WERI-Rb-1 (cell line): ENCODE measurements at regions not wholly inside any gene's neighbourhood (a gene's known extent, or its start where the extent isn't known, plus 50 kb on each side); places are given as distances from the start of the nearest gene placed in this dataset.
"Not testable (repeated sequence)": the region's sequence is repeated elsewhere in the genome, so short reads cannot be mapped to it uniquely, and the experiment has no call there.

ENCODE experiments used
- DNase-seq: peaks from one replicate; pipeline ENCODE4 v3.0.0-alpha.2; 2020
- H3K27ac ChIP-seq: fragments of 250-450 bp; sonication (Bioruptor Pico); 2 replicates; pipeline ENCODE4 v1.5.1; 2020; ENCODE audit warnings: mild to moderate bottlenecking, moderate library complexity
- H3K27me3 ChIP-seq: fragments of 250-450 bp; sonication (Bioruptor Pico); 2 replicates; pipeline ENCODE4 v1.5.1; 2021; ENCODE audit warnings: mild to moderate bottlenecking, low read depth, moderate library complexity; ENCODE audit not compliant: insufficient read depth, severe bottlenecking
- H3K36me3 ChIP-seq: fragments of 250-450 bp; sonication (Bioruptor Pico); 2 replicates; pipeline ENCODE4 v1.5.1; 2020; ENCODE audit warnings: mild to moderate bottlenecking, moderate library complexity
- H3K4me3 ChIP-seq: 2 replicates; pipeline ENCODE4 v1.5.1; 2011; ENCODE audit warnings: low read depth, mild to moderate bottlenecking, control low read depth, low read length
- H3K9me3 ChIP-seq: fragments of 250-450 bp; sonication (Bioruptor Pico); 2 replicates; pipeline ENCODE4 v1.5.1; 2021; ENCODE audit warnings: mild to moderate bottlenecking, moderate library complexity; ENCODE audit not compliant: severe bottlenecking
- TF ChIP-seq, protein P1 (sequence below): IDR thresholded peaks from 2 replicates; pipeline ENCODE4 v1.5.1; 2011; ENCODE audit warnings: low read depth, mild to moderate bottlenecking, control low read depth, inconsistent platforms, low read length

GRCh38 chr1:121458291-121459048 is 273.7 kb downstream of the SRGAP2C start:
- DNase-seq = no peak
- no peaks in the 10 kb centered on the region for H3K27me3 ChIP-seq
- TF ChIP-seq, protein P1, sequence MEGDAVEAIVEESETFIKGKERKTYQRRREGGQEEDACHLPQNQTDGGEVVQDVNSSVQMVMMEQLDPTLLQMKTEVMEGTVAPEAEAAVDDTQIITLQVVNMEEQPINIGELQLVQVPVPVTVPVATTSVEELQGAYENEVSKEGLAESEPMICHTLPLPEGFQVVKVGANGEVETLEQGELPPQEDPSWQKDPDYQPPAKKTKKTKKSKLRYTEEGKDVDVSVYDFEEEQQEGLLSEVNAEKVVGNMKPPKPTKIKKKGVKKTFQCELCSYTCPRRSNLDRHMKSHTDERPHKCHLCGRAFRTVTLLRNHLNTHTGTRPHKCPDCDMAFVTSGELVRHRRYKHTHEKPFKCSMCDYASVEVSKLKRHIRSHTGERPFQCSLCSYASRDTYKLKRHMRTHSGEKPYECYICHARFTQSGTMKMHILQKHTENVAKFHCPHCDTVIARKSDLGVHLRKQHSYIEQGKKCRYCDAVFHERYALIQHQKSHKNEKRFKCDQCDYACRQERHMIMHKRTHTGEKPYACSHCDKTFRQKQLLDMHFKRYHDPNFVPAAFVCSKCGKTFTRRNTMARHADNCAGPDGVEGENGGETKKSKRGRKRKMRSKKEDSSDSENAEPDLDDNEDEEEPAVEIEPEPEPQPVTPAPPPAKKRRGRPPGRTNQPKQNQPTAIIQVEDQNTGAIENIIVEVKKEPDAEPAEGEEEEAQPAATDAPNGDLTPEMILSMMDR = no peak
- no peaks in the 10 kb centered on the region for H3K36me3 ChIP-seq
- H3K27ac ChIP-seq = no peak overlapping the region
- no peak overlapping the region for H3K4me3 ChIP-seq
- no peaks in the 10 kb centered on the region for H3K9me3 ChIP-seq

DNA sequence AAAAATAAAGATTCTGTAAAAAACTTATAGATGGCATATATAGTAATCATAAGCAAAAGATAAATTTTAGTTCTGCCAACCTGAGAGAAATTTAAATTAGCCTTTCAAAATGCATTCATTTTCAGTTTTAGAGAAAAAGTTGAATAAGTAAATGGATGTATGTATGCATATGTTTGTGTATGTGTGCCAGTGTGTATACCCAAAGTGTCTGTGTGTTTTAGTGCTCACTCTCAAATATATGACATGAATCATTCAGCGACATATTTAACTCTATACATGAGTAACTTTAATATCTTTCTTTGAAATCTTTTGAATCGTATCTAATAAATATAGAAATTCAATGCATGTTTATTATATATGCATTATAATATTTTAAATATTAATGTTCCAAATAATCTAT is 274.5 kb downstream of the SRGAP2C start:
- no peak overlapping the region for H3K27ac ChIP-seq
- H3K9me3 ChIP-seq = no peaks in the 10 kb centered on the region
- DNase-seq = no peak
- TF ChIP-seq, protein P1 = no peak
- no peaks in the 10 kb centered on the region for H3K27me3 ChIP-seq
- no peaks in the 10 kb centered on the region for H3K36me3 ChIP-seq
- no peak overlapping the region for H3K4me3 ChIP-seq

DNA sequence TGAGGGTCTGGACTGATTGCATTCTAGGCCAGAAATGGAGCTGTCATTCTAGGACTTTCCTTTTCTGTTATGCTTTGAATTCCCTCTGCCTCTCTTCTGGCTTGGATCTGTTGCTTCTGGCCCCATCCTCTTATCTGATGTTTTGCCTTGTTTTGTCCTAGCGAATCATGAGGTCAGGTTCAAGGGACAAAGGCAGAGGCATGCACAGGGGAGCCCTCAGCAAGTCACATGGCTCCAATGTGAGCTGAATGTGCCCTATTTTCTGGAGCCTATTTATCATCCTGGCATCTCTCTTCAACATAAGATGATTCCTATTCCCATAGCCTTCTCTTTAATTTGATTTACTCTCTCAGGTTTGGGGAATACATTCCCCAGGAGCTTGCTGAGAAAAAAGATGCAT is 284.6 kb downstream of the SRGAP2C start:
- DNase-seq, H3K27ac ChIP-seq, H3K36me3 ChIP-seq, H3K9me3 ChIP-seq, H3K4me3 ChIP-seq, H3K27me3 ChIP-seq: not testable (repeated sequence)

GRCh38 chr1:121470401-121470800 is 285.6 kb downstream of the SRGAP2C start:
- not testable (repeated sequence) for H3K27ac ChIP-seq, H3K4me3 ChIP-seq, H3K27me3 ChIP-seq, DNase-seq, H3K9me3 ChIP-seq, H3K36me3 ChIP-seq

DNA sequence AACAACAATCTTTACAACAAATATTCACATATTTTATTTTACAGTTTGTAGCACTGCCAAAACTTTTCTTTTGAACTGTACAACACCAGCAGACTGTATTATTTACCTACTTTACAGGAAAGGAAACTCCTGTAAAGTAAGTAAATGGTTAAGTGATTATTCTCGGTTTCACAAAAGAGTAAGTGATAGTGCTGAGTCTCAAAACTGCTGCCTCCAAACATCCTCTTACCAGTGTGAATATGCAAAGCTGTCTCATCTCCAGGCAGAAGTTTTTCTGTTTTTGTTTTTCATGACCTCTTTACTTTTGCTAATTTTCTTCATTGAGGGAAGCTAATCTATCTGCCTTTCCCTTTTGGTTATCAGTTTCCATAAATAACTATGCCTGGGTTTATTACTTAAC is 286.7 kb downstream of the SRGAP2C start:
- H3K27ac ChIP-seq = no peak overlapping the region
- peaks cover 7% of the 10 kb centered on the region for H3K27me3 ChIP-seq
- TF ChIP-seq, protein P1 = no peak
- H3K4me3 ChIP-seq = no peak overlapping the region
- H3K36me3 ChIP-seq = no peaks in the 10 kb centered on the region
- DNase-seq = no peak
- no peaks in the 10 kb centered on the region for H3K9me3 ChIP-seq

DNA sequence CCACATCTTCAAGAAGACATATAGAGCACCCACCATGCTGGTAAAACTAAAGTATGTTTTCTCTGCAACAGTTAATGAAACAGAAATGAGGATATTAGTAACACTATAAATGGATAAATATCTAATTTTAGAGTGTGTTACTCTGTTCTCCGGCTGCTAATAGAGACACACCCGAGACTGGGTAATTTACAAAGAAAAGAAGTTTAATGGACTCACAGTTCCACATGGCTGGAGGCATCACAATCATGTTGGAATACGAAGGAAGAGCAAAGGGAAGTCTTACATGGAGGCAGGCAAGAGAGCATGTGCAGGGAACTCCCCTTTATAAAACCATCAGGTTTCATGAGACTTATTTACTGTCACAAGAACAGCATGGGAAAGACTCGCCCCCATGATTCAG is 287.2 kb downstream of the SRGAP2C start:
- TF ChIP-seq, protein P1 = no peak
- H3K27ac ChIP-seq = no peak overlapping the region

GRCh38 chr1:121483234-121483633 is 298.5 kb downstream of the SRGAP2C start:
- DNase-seq = no peak
- H3K27ac ChIP-seq = no peak overlapping the region
- TF ChIP-seq, protein P1 = no peak
- H3K36me3 ChIP-seq = no peaks in the 10 kb centered on the region
- no peaks in the 10 kb centered on the region for H3K9me3 ChIP-seq
- H3K27me3 ChIP-seq = peaks cover 26% of the 10 kb centered on the region
- H3K4me3 ChIP-seq = no peak overlapping the region

More for the DNA sequence above, 287.2 kb downstream of the SRGAP2C start:
- DNase-seq = no peak
- no peak overlapping the region for H3K4me3 ChIP-seq
- H3K9me3 ChIP-seq = peaks cover 1% of the 10 kb centered on the region
- peaks cover 12% of the 10 kb centered on the region for H3K27me3 ChIP-seq
- H3K36me3 ChIP-seq = no peaks in the 10 kb centered on the region
